DOHH2 (cell line): ENCODE measurements at regions not wholly inside any gene's neighbourhood (a gene's known extent, or its start where the extent isn't known, plus 50 kb on each side); places are given as distances from the start of the nearest gene placed in this dataset.
A peak's percentile ranks its signal among the peaks of the same experiment; 100 is the strongest.

ENCODE experiments used
- H3F3A ChIP-seq: fragments of 200-600 bp; sonication (generic), shearing (Covaris generic); 2 replicates; pipeline ENCODE4 v1.6.0; 2016; ENCODE audit warnings: antibody characterized with exemption, mild to moderate bottlenecking; ENCODE audit not compliant: control insufficient read depth, insufficient read depth
- H3K27ac ChIP-seq: fragments of 200-600 bp; sonication (generic); 2 replicates; pipeline ENCODE4 v1.5.1; 2014; ENCODE audit warnings: low read depth, mild to moderate bottlenecking, low read length, moderate library complexity
- H3K27me3 ChIP-seq: fragments of 200-600 bp; sonication (generic); 2 replicates; pipeline ENCODE4 v1.6.1; 2014; ENCODE audit warnings: mild to moderate bottlenecking, low read length, mixed read lengths; ENCODE audit not compliant: control insufficient read depth
- H3K36me3 ChIP-seq: fragments of 200-600 bp; sonication (generic); 2 replicates; pipeline ENCODE4 v1.6.1; 2014; ENCODE audit warnings: mild to moderate bottlenecking, low read length, moderate library complexity, mixed read lengths; ENCODE audit not compliant: control insufficient read depth
- H3K4me1 ChIP-seq: fragments of 200-600 bp; sonication (generic); 2 replicates; pipeline ENCODE4 v1.6.1; 2014; ENCODE audit warnings: mild to moderate bottlenecking, low read length, mixed read lengths; ENCODE audit not compliant: control insufficient read depth
- H3K4me2 ChIP-seq: fragments of 200-600 bp; sonication (generic); 2 replicates; pipeline ENCODE4 v1.6.0; 2014; ENCODE audit warnings: mild to moderate bottlenecking, low read length, moderate library complexity
- H3K4me3 ChIP-seq: fragments of 200-600 bp; sonication (generic); 2 replicates; pipeline ENCODE4 v1.5.1; 2014; ENCODE audit warnings: mild to moderate bottlenecking, low read length, mixed read lengths
- H3K79me2 ChIP-seq: fragments of 200-600 bp; sonication (generic); 2 replicates; pipeline ENCODE4 v1.6.1; 2014; ENCODE audit warnings: mild to moderate bottlenecking, low read length, mixed read lengths; ENCODE audit not compliant: control insufficient read depth
- H3K9me2 ChIP-seq: fragments of 200-600 bp; sonication (generic); replicated peaks from 2 replicates; pipeline ENCODE4 v1.6.1; 2014; ENCODE audit warnings: mild to moderate bottlenecking, low read length, mixed read lengths; ENCODE audit not compliant: control insufficient read depth
- H3K9me3 ChIP-seq: fragments of 200-600 bp; sonication (generic); 2 replicates; pipeline ENCODE4 v1.6.1; 2014; ENCODE audit warnings: antibody characterized with exemption, low read length, mixed read lengths; ENCODE audit not compliant: control insufficient read depth, insufficient read depth
- H4K20me1 ChIP-seq: fragments of 200-600 bp; sonication (generic); 2 replicates; pipeline ENCODE4 v1.6.0; 2014; ENCODE audit warnings: low read depth, mild to moderate bottlenecking, antibody characterized with exemption, low read length, moderate library complexity; ENCODE audit not compliant: control insufficient read depth, insufficient read depth
- CTCF ChIP-seq: fragments of 200-600 bp; sonication (generic); IDR thresholded peaks from one replicate; pipeline ENCODE4 v1.5.1; 2014; ENCODE audit warnings: antibody characterized with exemption, mild to moderate bottlenecking, low read depth, low read length; ENCODE audit not compliant: poor library complexity, severe bottlenecking
- EZH2phosphoT487 ChIP-seq: fragments of 200-600 bp; sonication (generic); IDR thresholded peaks from 2 replicates; pipeline ENCODE4 v1.6.1; 2017; ENCODE audit warnings: borderline replicate concordance, mild to moderate bottlenecking, antibody characterized with exemption, low read length, moderate library complexity, mixed read lengths

- H3F3A ChIP-seq = peaks cover 7% of the 10 kb centered on the region
- TF ChIP-seq CTCF = no peak
- no peak overlapping the region for H3K4me3 ChIP-seq
- no peaks in the 10 kb centered on the region for H3K9me3 ChIP-seq
- no peaks in the 10 kb centered on the region for H3K79me2 ChIP-seq
- H3K4me1 ChIP-seq = peaks cover 62% of the 10 kb centered on the region
- H3K4me2 ChIP-seq = no peak overlapping the region
- peaks cover 17% of the 10 kb centered on the region for H3K27me3 ChIP-seq
- no peaks in the 10 kb centered on the region for H4K20me1 ChIP-seq
- H3K27ac ChIP-seq = no peak overlapping the region
- no peaks in the 10 kb centered on the region for H3K36me3 ChIP-seq
- H3K9me2 ChIP-seq = no peaks in the 10 kb centered on the region
These were observed 136.3 kb downstream of the TMCO5A start for GRCh38 chr15:38070778-38071177.

DNA sequence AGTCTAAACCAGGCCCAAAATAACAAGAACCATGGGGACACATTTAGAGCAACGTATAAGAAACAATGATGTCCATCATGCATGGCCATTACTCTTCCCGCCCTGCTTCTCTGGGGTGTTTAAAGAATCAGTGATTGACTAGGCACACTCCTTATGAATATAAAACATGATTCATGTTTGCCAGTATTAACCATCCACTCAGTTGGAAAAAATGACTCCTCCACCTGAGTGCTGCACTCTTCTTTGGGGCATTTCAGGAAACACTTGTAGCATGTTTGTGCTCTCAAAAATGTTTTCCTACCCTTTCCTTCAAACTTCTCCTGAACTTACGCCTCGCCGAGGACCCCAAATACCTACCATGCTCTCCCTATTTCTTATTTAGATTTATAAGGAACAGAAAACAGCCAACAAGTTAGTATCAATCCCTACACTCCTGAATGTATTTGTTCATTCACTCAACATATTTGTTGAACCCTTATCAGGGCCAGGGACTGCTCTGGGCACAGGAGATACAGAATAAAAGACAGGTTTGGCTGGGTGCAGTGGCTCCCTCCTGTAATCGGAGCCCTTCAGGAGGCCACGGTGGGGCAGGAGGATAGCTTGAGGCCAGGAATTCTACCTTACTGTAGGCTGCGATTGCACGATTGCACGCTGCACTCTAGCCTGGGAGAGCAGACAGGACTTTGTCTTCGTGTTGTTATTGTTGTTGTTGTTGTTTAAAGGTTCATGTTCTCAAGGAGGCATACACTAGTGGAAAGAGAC is 137.0 kb downstream of the TMCO5A start:
- Histone ChIP-seq H3K4me3 (peak overlapping the region; percentile 74), H3K36me3 (no peaks in the 10 kb centered on the region), H3K4me2 (peak overlapping the region; percentile 95)

DNA sequence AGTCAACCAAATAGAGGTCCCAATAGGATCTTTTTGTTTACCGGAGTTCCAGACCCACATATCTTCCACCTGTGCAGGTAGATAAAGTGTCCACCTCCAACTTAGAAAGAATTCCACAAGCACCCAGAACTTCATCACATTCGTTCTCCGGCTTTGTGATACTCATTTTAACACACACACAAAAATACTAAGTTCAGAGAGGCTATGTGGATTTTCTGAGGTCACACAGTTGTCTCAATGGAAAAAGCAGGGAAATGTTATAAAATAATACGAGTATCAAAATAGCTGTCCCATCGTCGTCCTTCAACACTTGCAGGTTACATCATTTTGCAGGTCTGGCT is 137.5 kb downstream of the TMCO5A start:
- Histone ChIP-seq H3K36me3 (no peaks in the 10 kb centered on the region), H3K4me2 (peak overlapping the region; percentile 95), H3K27me3 (peaks cover 17% of the 10 kb centered on the region), H3K27ac (peak overlapping the region; percentile 38), H3K79me2 (no peaks in the 10 kb centered on the region), H3K4me3 (peak overlapping the region; percentile 74), H3F3A (peaks cover 7% of the 10 kb centered on the region), H4K20me1 (no peaks in the 10 kb centered on the region), H3K9me3 (no peaks in the 10 kb centered on the region), H3K9me2 (no peaks in the 10 kb centered on the region), H3K4me1 (peaks cover 74% of the 10 kb centered on the region)
- TF ChIP-seq CTCF (no peak), EZH2phosphoT487 (no peak)

More for the DNA sequence above, 137.0 kb downstream of the TMCO5A start:
- TF ChIP-seq CTCF (no peak), EZH2phosphoT487 (no peak)
- Histone ChIP-seq H3K27ac (no peak overlapping the region), H3K79me2 (no peaks in the 10 kb centered on the region), H3K4me1 (peaks cover 68% of the 10 kb centered on the region), H3K9me3 (no peaks in the 10 kb centered on the region), H3K9me2 (no peaks in the 10 kb centered on the region), H4K20me1 (no peaks in the 10 kb centered on the region), H3F3A (peaks cover 7% of the 10 kb centered on the region), H3K27me3 (peaks cover 17% of the 10 kb centered on the region)
